ENCODE measurements at regions not wholly inside any gene's neighbourhood (a gene's known extent, or its start where the extent isn't known, plus 50 kb on each side); places are given as distances from the start of the nearest gene placed in this dataset.

GRCh38 chr14:101223561-101224162 lies 320.1 kb upstream of the RTL1 start:
- TF ChIP-seq ZNF274 (IDR thresholded peaks at IDR 0.05; ENCODE audit: low read depth, low read length) (no peak), EZH2phosphoT487 (IDR thresholded peaks at IDR 0.05; ENCODE audit: borderline replicate concordance) (no peak), CTCF (IDR thresholded peaks at IDR 0.05 in 2 of 3, conservative IDR thresholded peaks at IDR 0.05 in 1 of 3; ENCODE audit: borderline replicate concordance in 1 of 3, insufficient read depth in 1 of 3, low read depth in 2 of 3, low read length in 2 of 3) (no peak), CEBPB (IDR thresholded peaks at IDR 0.05; ENCODE audit: low read depth) (no peak), TCF7L2 (IDR thresholded peaks at IDR 0.05; ENCODE audit: borderline replicate concordance, extremely low read depth, insufficient read depth, insufficient read length) (no peak), POLR2AphosphoS5 (IDR thresholded peaks at IDR 0.05; ENCODE audit: low read depth, low read length) (no peak), ZBTB33 (IDR thresholded peaks at IDR 0.05; ENCODE audit: extremely low read depth, insufficient replicate concordance, low read length) (no peak), POLR2A (IDR thresholded peaks at IDR 0.05; ENCODE audit: borderline replicate concordance, extremely low read depth, insufficient read depth, insufficient read length) (no peak)
